K562 (cell line): ENCODE measurements at regions not wholly inside any gene's neighbourhood (a gene's known extent, or its start where the extent isn't known, plus 50 kb on each side); places are given as distances from the start of the nearest gene placed in this dataset.

Source experiments
- ATAC-seq: fragments of 200-7000 bp; cut with Tn5 transposase; 3 replicates; pipeline ENCODE4 v1.9.1; 2020; ENCODE audit warnings: moderate library complexity
- BruUV-seq: library from RNA; stranded (reverse); fragments of 400-500 nt; replicated peaks from 2 replicates; lab custom pipeline; 2021; lab: Mats Ljungman, UMichigan
- CTCF ChIA-PET: fragments of 300-600 bp; formaldehyde crosslinking; extraction: SDS; loops from one replicate; lab custom pipeline; 2021; ENCODE audit warnings: low intra/inter-chr PET ratio; lab: Yijun Ruan, JAX
- POLR2A ChIA-PET: fragments of 300-600, 350-650 bp; sonication (Branson Sonifier 250); formaldehyde crosslinking; extraction: SDS; loops from one replicate; lab custom pipeline; 2021; ENCODE audit warnings: antibody characterized with exemption, inconsistent platforms; lab: Yijun Ruan, JAX
- DNase-seq, 4 experiments: peaks; one replicate each; pipeline versions ENCODE4 v3.0.0 to v3.0.0-alpha.2; 2011 to 2018; ENCODE audit warnings: low spot score in 3 of 4, mixed read lengths in 3 of 4; ENCODE audit errors: extremely low read depth in 1 of 4
- FAIRE-seq: peaks from 2 replicates; lab custom pipeline; 2011; peaks lifted over from hg19 to GRCh38; lab: Jason Lieb, UNC
- H2AFZ ChIP-seq: 2 replicates; pipeline ENCODE4 v1.6.0; 2011; ENCODE audit warnings: low read depth, low read length, control low read depth, inconsistent platforms
- H3K27ac ChIP-seq: fragments of 200-600 bp; 3 replicates; pipeline ENCODE4 v1.8.0; 2011; ENCODE audit warnings: low read depth, mild to moderate bottlenecking, control low read depth, inconsistent platforms, low read length, moderate library complexity, mixed read lengths; ENCODE audit errors: extremely low read depth
- H3K27me3 ChIP-seq, 2 experiments: fragments of 300-600 bp in 1 of 2; 2 replicates in 1 of 2; 3 replicates in 1 of 2; pipeline versions ENCODE4 v1.6.0 to v1.8.0; 2011; ENCODE audit warnings: inconsistent platforms in 2 of 2, low read length in 2 of 2, mild to moderate bottlenecking in 1 of 2, mixed read lengths in 1 of 2, moderate library complexity in 1 of 2; ENCODE audit not compliant: control insufficient read depth in 2 of 2, insufficient read depth in 2 of 2
- H3K36me3 ChIP-seq: fragments of 300-600 bp; 3 replicates; pipeline ENCODE4 v1.8.0; 2011; ENCODE audit warnings: mild to moderate bottlenecking, low read length, inconsistent platforms; ENCODE audit not compliant: control insufficient read depth, insufficient read depth
- H3K4me1 ChIP-seq, 2 experiments: fragments of 200-600 bp in 1 of 2; replicated peaks in 1 of 2; 2 replicates in 1 of 2; 3 replicates in 1 of 2; pipeline versions ENCODE4 v1.5.1 to v1.8.0; 2011; ENCODE audit warnings: inconsistent platforms in 2 of 2, low read length in 2 of 2, mild to moderate bottlenecking in 1 of 2, mixed read lengths in 1 of 2, moderate library complexity in 1 of 2; ENCODE audit not compliant: control insufficient read depth in 2 of 2, insufficient read depth in 2 of 2
- H3K4me2 ChIP-seq: 2 replicates; pipeline ENCODE4 v1.6.1; 2011; ENCODE audit warnings: low read length, control low read depth, inconsistent platforms, mixed read lengths; ENCODE audit not compliant: insufficient read depth
- H3K4me3 ChIP-seq: fragments of 200-600 bp; sonication (generic), shearing (Covaris generic); 2 replicates; pipeline ENCODE4 v1.5.1; 2016; ENCODE audit warnings: control low read depth, inconsistent platforms
- H3K79me2 ChIP-seq: fragments of 200-600 bp; 3 replicates; pipeline ENCODE4 v1.8.0; 2011; ENCODE audit warnings: low read length, inconsistent platforms; ENCODE audit not compliant: control insufficient read depth, insufficient read depth
- H3K9ac ChIP-seq, 2 experiments: 2 replicates each; pipeline versions ENCODE4 v1.6.0 to v1.6.1; 2011; ENCODE audit warnings: low read depth in 2 of 2, low read length in 2 of 2, control low read depth in 1 of 2, inconsistent platforms in 1 of 2, mild to moderate bottlenecking in 1 of 2, mixed read lengths in 1 of 2; ENCODE audit not compliant: insufficient read depth in 1 of 2
- H3K9me1 ChIP-seq: one replicate; pipeline ENCODE4 v1.6.0; 2011; ENCODE audit warnings: inconsistent platforms, mild to moderate bottlenecking, low read length, moderate library complexity; ENCODE audit not compliant: control insufficient read depth, insufficient read depth
- H3K9me3 ChIP-seq: replicated peaks from 2 replicates; pipeline ENCODE4 v1.5.1; 2011; ENCODE audit warnings: low read depth, low read length, inconsistent platforms; ENCODE audit not compliant: control insufficient read depth, insufficient read depth
- H4K20me1 ChIP-seq: replicated peaks from 2 replicates; pipeline ENCODE4 v1.6.1; 2011; ENCODE audit warnings: low read length, inconsistent platforms, mixed read lengths; ENCODE audit not compliant: control insufficient read depth, insufficient read depth
- CEBPG ChIP-seq, 3 experiments: fragments of 200-800 bp in 1 of 3; sonication (Bioruptor generic) in 1 of 3; sonication (generic) in 1 of 3; formaldehyde crosslinking in 1 of 3; IDR thresholded peaks in 2 of 3; conservative IDR thresholded peaks in 1 of 3; 2 replicates each; pipeline versions ENCODE4 v1.6.1 to v1.8.0; 2016 to 2022; ENCODE audit warnings: missing compliant biosample characterization in 2 of 3, missing genetic modification characterization in 2 of 3, mild to moderate bottlenecking in 1 of 3, missing genetic modification reagents in 1 of 3
- PHF20 ChIP-seq: fragments of 450-650 bp; IDR thresholded peaks from 2 replicates; pipeline ENCODE4 v1.6.1; 2018; ENCODE audit not compliant: partially characterized antibody
- SNIP1 ChIP-seq: fragments of 450-650 bp; IDR thresholded peaks from 2 replicates; pipeline ENCODE4 v1.7.1; 2017; ENCODE audit warnings: low read depth, mild to moderate bottlenecking
- ZNF77 ChIP-seq: fragments of 250-450 bp; sonication (Bioruptor Pico); IDR thresholded peaks from 2 replicates; pipeline ENCODE4 v1.5.0; 2020
- WGBS: fragments of 100-300 bp; shearing (Covaris generic); methylation state at CpG from one replicate; pipeline ENCODE4 v1.1.6; 2016; ENCODE audit warnings: low coverage, mixed read lengths; ENCODE audit not compliant: insufficient coverage; ENCODE audit errors: missing lambda C conversion rate; 5-methylcytosine and 5-hydroxymethylcytosine counted together
- in situ Hi-C: fragments of 300-500 bp; cut with MboI; formaldehyde crosslinking; loops from 4 replicates; pipeline ENCODE4 v1.15.0; 2018; ENCODE audit warnings: inconsistent platforms, mixed read lengths
- intact Hi-C: fragments of 100-400 bp; cut with micrococcal nuclease; formaldehyde crosslinking; loops from 2 replicates; pipeline ENCODE4 v1.14.2; 2022

DNA sequence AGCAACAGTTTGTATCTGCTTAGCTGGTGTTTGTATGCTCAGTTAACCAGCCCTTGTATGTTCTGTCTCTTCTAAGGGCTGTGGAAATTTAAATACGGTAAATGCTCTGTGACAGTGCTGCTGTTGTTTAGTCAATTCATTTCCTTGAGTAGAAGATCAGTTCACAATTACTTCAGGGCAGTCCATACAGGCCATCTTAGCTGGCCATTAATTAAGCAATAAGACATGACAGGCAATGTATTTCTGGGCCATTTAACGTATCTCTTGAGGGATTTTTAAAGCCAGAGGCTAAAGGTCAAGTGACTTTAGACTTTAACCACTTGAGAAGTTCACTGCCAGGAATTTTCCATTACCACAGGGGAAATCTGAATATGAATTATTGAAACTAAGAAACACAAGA, 351.8 kb downstream of the ZIC1 start:
- Histone ChIP-seq H3K4me2 (no peak overlapping the region), H3K9me1 (no peaks in the 10 kb centered on the region), H3K9ac (no peak overlapping the region)
- ATAC-seq, result no peak
- in situ Hi-C loops, result no loop called here
- FAIRE-seq, result no peak
- BruUV-seq, result no TSS peak
- WGBS, result 0% methylated on average over 2 of the region's 2 CpGs
- TF ChIP-seq PHF20, result no peak
- TF ChIP-seq ZNF77 (CRISPR knock-in tag), result no peak
- TF ChIP-seq, all 486 proteins: peak for 0
- no peaks in the 10 kb centered on the region for H3K79me2 ChIP-seq
- H4K20me1 ChIP-seq, result no peaks in the 10 kb centered on the region
- no peak for DNase-seq
- CTCF ChIA-PET, result no interaction called here
- no peaks in the 10 kb centered on the region; the same call in 1 of the 2 replicates for H3K9me3 ChIP-seq
- no peaks in the 10 kb centered on the region for H3K4me1 ChIP-seq
- no peak overlapping the region for H3K27ac ChIP-seq
- H3K4me3 ChIP-seq, result no peak overlapping the region
- intact Hi-C loops, result no loop called here
- H3K36me3 ChIP-seq, result no peaks in the 10 kb centered on the region
- H2AFZ ChIP-seq, result no peak overlapping the region
- POLR2A ChIA-PET, result no interaction called here
- no peaks in the 10 kb centered on the region for H3K27me3 ChIP-seq

DNA sequence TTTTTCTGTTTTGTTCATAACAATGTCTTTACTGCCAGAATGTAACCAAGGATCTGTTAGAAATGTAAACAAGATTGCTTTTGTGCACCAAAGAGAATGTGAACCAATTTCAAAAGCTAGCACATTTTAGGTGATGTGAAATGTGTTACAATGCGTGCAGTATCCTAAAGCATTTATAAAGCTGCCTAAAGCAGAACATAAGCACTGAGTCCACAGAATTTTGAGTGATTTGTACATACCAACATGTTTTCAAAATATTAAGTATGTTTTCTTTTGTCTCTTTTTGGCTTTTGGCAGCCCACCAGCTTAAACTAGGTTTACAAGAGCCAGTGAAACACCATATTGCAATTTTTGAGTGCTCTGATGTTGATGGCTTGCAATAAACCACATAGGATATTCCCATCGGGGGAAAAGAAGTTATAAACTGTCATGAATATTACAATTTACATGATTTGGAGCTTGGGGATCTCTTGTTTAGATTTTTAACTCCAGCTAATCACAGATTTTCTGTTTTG, 364.0 kb downstream of the ZIC1 start:
- Histone ChIP-seq H3K4me2 (no peak overlapping the region), H3K4me1 (no peaks in the 10 kb centered on the region), H2AFZ (no peak overlapping the region), H3K36me3 (no peaks in the 10 kb centered on the region), H3K79me2 (no peaks in the 10 kb centered on the region), H3K9me1 (no peaks in the 10 kb centered on the region), H3K4me3 (no peak overlapping the region), H3K27ac (no peak overlapping the region), H4K20me1 (no peaks in the 10 kb centered on the region), H3K27me3 (no peaks in the 10 kb centered on the region), H3K9me3 (0 out of 2 replicates have a peak, but pooled peaks cover 2% of the 10 kb centered on the region), H3K9ac (no peak overlapping the region)
- in situ Hi-C loops (no loop called here), intact Hi-C loops (no loop called here)
- ATAC-seq (no peak), DNase-seq (no peak), FAIRE-seq (no peak)
- CTCF ChIA-PET, result no interaction called here
- no peak for TF ChIP-seq SNIP1
- TF ChIP-seq CEBPG (CRISPR knock-in tag; IDR thresholded peaks at IDR 0.05), result no peak
- TF ChIP-seq CEBPG (tag; conservative IDR thresholded peaks at IDR 0.05 in 1 of 2, IDR thresholded peaks at IDR 0.05 in 1 of 2), result no peak
- WGBS, result 0% methylated on average over 2 of the region's 2 CpGs
- no TSS peak for BruUV-seq
- POLR2A ChIA-PET, result no interaction called here
